H1 (cell line): ENCODE measurements at regions not wholly inside any gene's neighbourhood (a gene's known extent, or its start where the extent isn't known, plus 50 kb on each side); places are given as distances from the start of the nearest gene placed in this dataset.

Experiments used
- CTCF ChIA-PET: fragments of 300-600 bp; sonication (Branson Sonifier 250); formaldehyde crosslinking; loops from one replicate; lab custom pipeline; 2021; ENCODE audit not compliant: partially characterized antibody; lab: Charles Lee
- POLR2A ChIA-PET: fragments of 300-600 bp; sonication (Branson Sonifier 250); formaldehyde crosslinking; loops from one replicate; lab custom pipeline; 2021; ENCODE audit warnings: inconsistent platforms; ENCODE audit not compliant: partially characterized antibody; lab: Charles Lee
- DNase-seq, 2 experiments: peaks; one replicate each; pipeline versions ENCODE4 v3.0.0 to v3.0.0-alpha.2; 2010 to 2022; ENCODE audit warnings: low spot score in 2 of 2, low read depth in 1 of 2, mixed read lengths in 1 of 2
- FAIRE-seq: peaks from 2 replicates; lab custom pipeline; 2011; peaks lifted over from hg19 to GRCh38; lab: Jason Lieb, UNC
- H2AFZ ChIP-seq: 2 replicates; pipeline ENCODE4 v1.8.1; 2012; ENCODE audit warnings: low read length, inconsistent platforms
- H2AK5ac ChIP-seq: 2 replicates; pipeline ENCODE4 v1.6.1; 2013; ENCODE audit warnings: low read depth, low read length
- H2BK120ac ChIP-seq: replicated peaks from 2 replicates; pipeline ENCODE3; 2013; ENCODE audit warnings: low read depth, low read length, inconsistent platforms
- H2BK12ac ChIP-seq: 2 replicates; pipeline ENCODE4 v1.6.1; 2013; ENCODE audit warnings: low read depth, low read length
- H2BK15ac ChIP-seq: 2 replicates; pipeline ENCODE4 v1.6.1; 2013; ENCODE audit warnings: low read length
- H2BK20ac ChIP-seq: 2 replicates; pipeline ENCODE4 v1.6.1; 2013; ENCODE audit warnings: low read length
- H2BK5ac ChIP-seq: 2 replicates; pipeline ENCODE4 v1.6.1; 2013; ENCODE audit warnings: low read depth, low read length
- H3K14ac ChIP-seq: 2 replicates; pipeline ENCODE4 v1.6.1; 2013; ENCODE audit warnings: inconsistent platforms; ENCODE audit not compliant: insufficient read length
- H3K18ac ChIP-seq: 2 replicates; pipeline ENCODE4 v1.6.1; 2013; ENCODE audit warnings: low read length; ENCODE audit errors: extremely low read depth
- H3K23ac ChIP-seq: 2 replicates; pipeline ENCODE4 v1.6.1; 2013; ENCODE audit warnings: inconsistent platforms; ENCODE audit not compliant: insufficient read length
- H3K23me2 ChIP-seq: 2 replicates; pipeline ENCODE4 v1.6.1; 2013; ENCODE audit warnings: low read depth, low read length
- H3K27ac ChIP-seq: 2 replicates; pipeline ENCODE4 v1.6.1; 2011; ENCODE audit warnings: low read depth, low read length, inconsistent platforms
- H3K27me3 ChIP-seq, 4 experiments: replicated peaks in 1 of 4; 1 replicate in 1 of 4; 2 replicates in 3 of 4; pipeline versions ENCODE4 v1.6.1 to v1.8.1; 2011 to 2013; ENCODE audit warnings: low read length in 3 of 4, mild to moderate bottlenecking in 3 of 4, inconsistent platforms in 2 of 4, mixed read lengths in 2 of 4, moderate library complexity in 1 of 4; ENCODE audit not compliant: control insufficient read depth in 3 of 4, insufficient read depth in 3 of 4; ENCODE audit errors: extremely low read depth in 1 of 4
- H3K36me3 ChIP-seq, 4 experiments: 2 replicates each; pipeline versions ENCODE4 v1.6.1 to v1.8.1; 2011 to 2013; ENCODE audit warnings: mild to moderate bottlenecking in 4 of 4, low read length in 3 of 4, moderate library complexity in 2 of 4, control low read depth in 1 of 4, inconsistent platforms in 1 of 4; ENCODE audit not compliant: insufficient read depth in 4 of 4, control insufficient read depth in 2 of 4
- H3K4ac ChIP-seq: replicated peaks from 2 replicates; pipeline ENCODE3; 2013; ENCODE audit warnings: low read length, low read depth, mixed read lengths, inconsistent platforms; ENCODE audit not compliant: insufficient read length
- H3K4me1 ChIP-seq, 4 experiments: replicated peaks in 1 of 4; 1 replicate in 1 of 4; 2 replicates in 3 of 4; pipeline versions ENCODE4 v1.6.1 to v1.8.1; 2011 to 2013; ENCODE audit warnings: low read length in 3 of 4, inconsistent platforms in 2 of 4, mixed read lengths in 1 of 4; ENCODE audit not compliant: insufficient read depth in 4 of 4, control insufficient read depth in 3 of 4
- H3K4me2 ChIP-seq, 2 experiments: 2 replicates each; pipeline versions ENCODE4 v1.6.1 to v1.8.1; 2011 to 2013; ENCODE audit warnings: low read depth in 2 of 2, low read length in 2 of 2, control low read depth in 1 of 2, inconsistent platforms in 1 of 2, mild to moderate bottlenecking in 1 of 2; ENCODE audit not compliant: insufficient read depth in 1 of 2
- H3K4me3 ChIP-seq, 4 experiments: fragments of 200-600, 300-600 bp in 1 of 4; sonication (generic), shearing (Covaris generic), sonication (Bioruptor Twin) in 1 of 4; 2 replicates each; pipeline versions ENCODE4 v1.5.1 to v1.8.1; 2011 to 2016; ENCODE audit warnings: low read length in 4 of 4, low read depth in 3 of 4, control low read depth in 2 of 4, inconsistent platforms in 2 of 4, mild to moderate bottlenecking in 2 of 4, mixed read lengths in 1 of 4, moderate library complexity in 1 of 4; ENCODE audit not compliant: insufficient read depth in 2 of 4; ENCODE audit errors: extremely low read depth in 1 of 4
- H3K56ac ChIP-seq: replicated peaks from 2 replicates; pipeline ENCODE3; 2013; ENCODE audit warnings: low read depth, mild to moderate bottlenecking, mixed read lengths, low read length, inconsistent platforms; ENCODE audit not compliant: insufficient read length
- H3K79me1 ChIP-seq: 2 replicates; pipeline ENCODE4 v1.6.1; 2013; ENCODE audit warnings: low read depth, low read length, control low read depth
- H3K79me2 ChIP-seq, 2 experiments: 2 replicates each; pipeline versions ENCODE4 v1.6.1 to v1.8.1; 2012 to 2013; ENCODE audit warnings: low read length in 2 of 2, mild to moderate bottlenecking in 2 of 2, inconsistent platforms in 1 of 2; ENCODE audit not compliant: insufficient read depth in 2 of 2, control insufficient read depth in 1 of 2
- H3K9ac ChIP-seq, 4 experiments: replicated peaks in 1 of 4; 1 replicate in 1 of 4; 2 replicates in 3 of 4; pipeline versions ENCODE4 v1.6.1 to v1.8.1; 2011 to 2013; ENCODE audit warnings: low read depth in 3 of 4, low read length in 3 of 4, control low read depth in 2 of 4, mild to moderate bottlenecking in 2 of 4, moderate library complexity in 2 of 4, inconsistent platforms in 1 of 4; ENCODE audit errors: extremely low read depth in 1 of 4
- H3K9me3 ChIP-seq, 2 experiments: 2 replicates each; pipeline versions ENCODE4 v1.6.1 to v1.8.1; 2012 to 2013; ENCODE audit warnings: mild to moderate bottlenecking in 2 of 2, moderate library complexity in 2 of 2, control low read depth in 1 of 2, inconsistent platforms in 1 of 2, low read depth in 1 of 2, low read length in 1 of 2, mixed read lengths in 1 of 2; ENCODE audit not compliant: insufficient read depth in 2 of 2
- H4K20me1 ChIP-seq, 2 experiments: replicated peaks in 1 of 2; 2 replicates each; pipeline versions ENCODE3 to v1.8.1; 2011 to 2013; ENCODE audit warnings: inconsistent platforms in 2 of 2, low read length in 2 of 2, mild to moderate bottlenecking in 1 of 2; ENCODE audit not compliant: insufficient read depth in 2 of 2, control insufficient read depth in 1 of 2
- H4K5ac ChIP-seq: 2 replicates; pipeline ENCODE4 v1.6.1; 2013; ENCODE audit warnings: low read length, low read depth, mixed read lengths, inconsistent platforms; ENCODE audit not compliant: insufficient read length
- H4K8ac ChIP-seq: 2 replicates; pipeline ENCODE4 v1.8.0; 2013; ENCODE audit warnings: mild to moderate bottlenecking, moderate library complexity, low read length, inconsistent platforms; ENCODE audit not compliant: insufficient read depth; ENCODE audit errors: extremely low read depth
- H4K91ac ChIP-seq: replicated peaks from 2 replicates; pipeline ENCODE3; 2013; ENCODE audit warnings: low read length, mixed read lengths, inconsistent platforms; ENCODE audit not compliant: insufficient read length
- ASH2L ChIP-seq: fragments of 200-600, 300-600 bp; sonication (generic); IDR thresholded peaks from one replicate; pipeline ENCODE4 v1.7.1; 2017; ENCODE audit warnings: low read length
- EP300 ChIP-seq, 2 experiments: IDR thresholded peaks; 1 replicate in 1 of 2; 2 replicates in 1 of 2; pipeline ENCODE4 v1.6.1; 2011 to 2012; ENCODE audit warnings: low read depth in 2 of 2, low read length in 2 of 2, mild to moderate bottlenecking in 2 of 2, borderline replicate concordance in 1 of 2, inconsistent platforms in 1 of 2, moderate library complexity in 1 of 2
- KDM5A ChIP-seq: fragments of 200-600 bp; IDR thresholded peaks from 2 replicates; pipeline ENCODE4 v1.7.1; 2012; ENCODE audit warnings: mild to moderate bottlenecking, low read length, inconsistent platforms, mixed read lengths
- POLR2A ChIP-seq, 2 experiments: IDR thresholded peaks; 1 replicate in 1 of 2; 2 replicates in 1 of 2; pipeline ENCODE4 v1.6.1; 2011; ENCODE audit warnings: low read depth in 2 of 2, low read length in 2 of 2, mild to moderate bottlenecking in 2 of 2; ENCODE audit errors: control extremely low read depth in 1 of 2
- SIX5 ChIP-seq: IDR thresholded peaks from 2 replicates; pipeline ENCODE4 v1.6.1; 2011; ENCODE audit warnings: mild to moderate bottlenecking, low read depth, low read length
- TAF1 ChIP-seq: IDR thresholded peaks from 2 replicates; pipeline ENCODE4 v1.6.1; 2011; ENCODE audit warnings: mild to moderate bottlenecking, low read depth, low read length
- TCF12 ChIP-seq: IDR thresholded peaks from 2 replicates; pipeline ENCODE4 v1.6.1; 2011; ENCODE audit warnings: low read depth, mild to moderate bottlenecking, low read length
- WGBS, 2 experiments: shearing (Covaris generic) in 1 of 2; methylation state at CpG; one replicate each; pipeline versions ENCODE4 v1.1.6 to v1.1.7; 2013 to 2015; ENCODE audit warnings: low lambda C conversion rate in 2 of 2, mixed read lengths in 2 of 2, inconsistent platforms in 1 of 2, low coverage in 1 of 2, missing lambda C conversion rate in 1 of 2; ENCODE audit not compliant: insufficient replicate concordance in 2 of 2, insufficient coverage in 1 of 2, insufficient read length in 1 of 2; ENCODE audit errors: extremely low coverage in 1 of 2, missing lambda C conversion rate in 1 of 2; 5-methylcytosine and 5-hydroxymethylcytosine counted together

- Histone ChIP-seq H4K20me1 (no peaks in the 10 kb centered on the region), H3K4me2 (no peak overlapping the region), H3K9me3 (no peaks in the 10 kb centered on the region), H3K79me1 (no peaks in the 10 kb centered on the region), H2BK15ac (no peak overlapping the region), H3K36me3 (no peaks in the 10 kb centered on the region), H3K79me2 (no peaks in the 10 kb centered on the region), H3K18ac (no peak overlapping the region), H4K91ac (no peak overlapping the region), H2AK5ac (no peak overlapping the region), H3K56ac (no peak overlapping the region), H2BK5ac (no peak overlapping the region), H2BK120ac (no peak overlapping the region), H2BK20ac (no peak overlapping the region), H4K5ac (no peak overlapping the region), H2AFZ (no peak overlapping the region), H3K14ac (no peak overlapping the region), H3K4ac (no peak overlapping the region), H3K27me3 (no peaks in the 10 kb centered on the region), H3K9ac (no peak overlapping the region), H2BK12ac (no peak overlapping the region), H3K4me3 (no peak overlapping the region), H3K27ac (no peak overlapping the region), H3K23me2 (no peaks in the 10 kb centered on the region), H3K4me1 (no peaks in the 10 kb centered on the region), H3K23ac (no peak overlapping the region), H4K8ac (no peak overlapping the region)
- CTCF ChIA-PET: no interaction called here
- WGBS, 2 experiments: 91% methylated on average over 4 of the region's 4 CpGs; no CpG with 5 or more reads in 1 of the 2 experiments
- POLR2A ChIA-PET: no interaction called here
- FAIRE-seq (no peak), DNase-seq (no peak)
- no peak for TF ChIP-seq EP300 (IDR thresholded peaks at IDR 0.05; ENCODE audit: borderline replicate concordance in 1 of 2, low read depth in 2 of 2, low read length in 2 of 2)
- TF ChIP-seq POLR2A (IDR thresholded peaks at IDR 0.05; ENCODE audit: control extremely low read depth in 1 of 2, low read depth in 2 of 2, low read length in 2 of 2): no peak
- no peak for TF ChIP-seq TAF1
- TF ChIP-seq KDM5A: no peak
- no peak for TF ChIP-seq TCF12
- no peak for TF ChIP-seq ASH2L
- TF ChIP-seq SIX5: no peak
These were observed 432.3 kb upstream of the ARRDC4 start for GRCh38 chr15:97528238-97528637.
